Muscle layer of colon (tissue), 2 donors: ENCODE measurements at regions not wholly inside any gene's neighbourhood (a gene's known extent, or its start where the extent isn't known, plus 50 kb on each side); places are given as distances from the start of the nearest gene placed in this dataset.

Experiments used
- H3K27ac ChIP-seq: one replicate; pipeline ENCODE4 v1.7.0; 2013; ENCODE audit warnings: low read depth, mild to moderate bottlenecking, low read length, moderate library complexity
- H3K27me3 ChIP-seq, 2 donors: one replicate each; pipeline ENCODE4 v1.7.0; 2013; ENCODE audit warnings: low read length in 2 of 2, mild to moderate bottlenecking in 2 of 2; ENCODE audit not compliant: insufficient read depth in 2 of 2, control insufficient read depth in 1 of 2
- H3K36me3 ChIP-seq: one replicate; pipeline ENCODE4 v1.7.0; 2013; ENCODE audit warnings: mild to moderate bottlenecking, low read length; ENCODE audit not compliant: insufficient read depth
- H3K4me1 ChIP-seq: one replicate; pipeline ENCODE4 v1.7.0; 2013; ENCODE audit warnings: mild to moderate bottlenecking, low read length; ENCODE audit not compliant: insufficient read depth
- H3K4me3 ChIP-seq, 2 donors: one replicate each; pipeline ENCODE4 v1.7.0; 2013; ENCODE audit warnings: low read length in 2 of 2, low read depth in 1 of 2, mild to moderate bottlenecking in 1 of 2, moderate library complexity in 1 of 2
- H3K9ac ChIP-seq: one replicate; pipeline ENCODE4 v1.7.0; 2013; ENCODE audit warnings: low read length
- H3K9me3 ChIP-seq: one replicate; pipeline ENCODE4 v1.7.0; 2013; ENCODE audit warnings: mild to moderate bottlenecking, low read length
- donor health status: abdominal sarcoma.
- donor health status: Adenocarcinoma of cecum.

GRCh38 chr9:82332018-82332773 is 343.6 kb downstream of the SPATA31D1 start:
- Histone ChIP-seq H3K27me3 (no peaks in the 10 kb centered on the region), H3K27ac (no peak overlapping the region), H3K4me1 (no peaks in the 10 kb centered on the region), H3K36me3 (no peaks in the 10 kb centered on the region), H3K9me3 (no peaks in the 10 kb centered on the region), H3K4me3 (no peak overlapping the region), H3K9ac (no peak overlapping the region)

GRCh38 chr9:82332774-82333152 is 344.2 kb downstream of the SPATA31D1 start:
- H3K27me3 ChIP-seq, result no peaks in the 10 kb centered on the region
- H3K27ac ChIP-seq, result no peak overlapping the region
- no peak overlapping the region for H3K9ac ChIP-seq
- no peaks in the 10 kb centered on the region for H3K36me3 ChIP-seq
- H3K4me3 ChIP-seq, result no peak overlapping the region
- H3K4me1 ChIP-seq, result no peaks in the 10 kb centered on the region
- no peaks in the 10 kb centered on the region for H3K9me3 ChIP-seq

- Histone ChIP-seq H3K27me3 (no peaks in the 10 kb centered on the region), H3K9me3 (no peaks in the 10 kb centered on the region), H3K4me1 (no peaks in the 10 kb centered on the region), H3K4me3 (no peak overlapping the region), H3K27ac (no peak overlapping the region), H3K36me3 (no peaks in the 10 kb centered on the region), H3K9ac (no peak overlapping the region)
These were observed 345.1 kb downstream of the SPATA31D1 start for GRCh38 chr9:82333671-82334070.

GRCh38 chr9:82334286-82334685 is 345.7 kb downstream of the SPATA31D1 start:
- Histone ChIP-seq H3K27ac (no peak overlapping the region), H3K4me3 (no peak overlapping the region), H3K9me3 (no peaks in the 10 kb centered on the region), H3K36me3 (no peaks in the 10 kb centered on the region), H3K4me1 (no peaks in the 10 kb centered on the region), H3K27me3 (no peaks in the 10 kb centered on the region), H3K9ac (no peak overlapping the region)

- Histone ChIP-seq H3K4me3 (no peak overlapping the region), H3K36me3 (no peaks in the 10 kb centered on the region), H3K27ac (no peak overlapping the region), H3K9ac (no peak overlapping the region), H3K27me3 (no peaks in the 10 kb centered on the region), H3K9me3 (no peaks in the 10 kb centered on the region), H3K4me1 (no peaks in the 10 kb centered on the region)
These were observed 348.8 kb downstream of the SPATA31D1 start for GRCh38 chr9:82337351-82337750.

GRCh38 chr9:82342046-82342445 is 353.5 kb downstream of the SPATA31D1 start:
- H3K27ac ChIP-seq, result no peak overlapping the region

GRCh38 chr9:82346040-82346439 is 357.5 kb downstream of the SPATA31D1 start:
- H3K4me1 ChIP-seq, result no peaks in the 10 kb centered on the region
- no peak overlapping the region for H3K9ac ChIP-seq
- H3K9me3 ChIP-seq, result no peaks in the 10 kb centered on the region
- no peaks in the 10 kb centered on the region for H3K27me3 ChIP-seq
- H3K4me3 ChIP-seq, result no peak overlapping the region
- no peaks in the 10 kb centered on the region for H3K36me3 ChIP-seq
- H3K27ac ChIP-seq, result no peak overlapping the region

More at GRCh38 chr9:82342046-82342445, 353.5 kb downstream of the SPATA31D1 start:
- H3K27me3 ChIP-seq, result no peaks in the 10 kb centered on the region
- H3K4me1 ChIP-seq, result no peaks in the 10 kb centered on the region
- H3K9ac ChIP-seq, result no peak overlapping the region
- H3K4me3 ChIP-seq, result no peak overlapping the region
- H3K36me3 ChIP-seq, result no peaks in the 10 kb centered on the region
- no peaks in the 10 kb centered on the region for H3K9me3 ChIP-seq

- H3K4me3 ChIP-seq, result no peak overlapping the region
- H3K27me3 ChIP-seq, result no peaks in the 10 kb centered on the region
- no peaks in the 10 kb centered on the region for H3K36me3 ChIP-seq
- no peak overlapping the region for H3K27ac ChIP-seq
- H3K9me3 ChIP-seq, result no peaks in the 10 kb centered on the region
- no peaks in the 10 kb centered on the region for H3K4me1 ChIP-seq
- no peak overlapping the region for H3K9ac ChIP-seq
These were observed 365.2 kb downstream of the SPATA31D1 start for GRCh38 chr9:82353631-82354278.

- H3K9me3 ChIP-seq, result no peaks in the 10 kb centered on the region
- no peaks in the 10 kb centered on the region for H3K4me1 ChIP-seq
- H3K27ac ChIP-seq, result no peak overlapping the region
- H3K36me3 ChIP-seq, result no peaks in the 10 kb centered on the region
- H3K9ac ChIP-seq, result no peak overlapping the region
- no peaks in the 10 kb centered on the region for H3K27me3 ChIP-seq
- H3K4me3 ChIP-seq, result no peak overlapping the region
These were observed 365.7 kb downstream of the SPATA31D1 start for GRCh38 chr9:82354279-82354659.

GRCh38 chr9:82356131-82356530 is 367.6 kb downstream of the SPATA31D1 start:
- Histone ChIP-seq H3K27me3 (no peaks in the 10 kb centered on the region), H3K36me3 (no peaks in the 10 kb centered on the region), H3K27ac (no peak overlapping the region), H3K4me3 (no peak overlapping the region), H3K9me3 (no peaks in the 10 kb centered on the region), H3K9ac (no peak overlapping the region), H3K4me1 (no peaks in the 10 kb centered on the region)

- Histone ChIP-seq H3K9ac (no peak overlapping the region), H3K27ac (no peak overlapping the region), H3K36me3 (no peaks in the 10 kb centered on the region), H3K27me3 (no peaks in the 10 kb centered on the region), H3K4me3 (no peak overlapping the region), H3K4me1 (no peaks in the 10 kb centered on the region), H3K9me3 (no peaks in the 10 kb centered on the region)
These were observed 368.3 kb downstream of the SPATA31D1 start for GRCh38 chr9:82356871-82357270.

- Histone ChIP-seq H3K9me3 (no peaks in the 10 kb centered on the region), H3K4me3 (no peak overlapping the region), H3K4me1 (no peaks in the 10 kb centered on the region), H3K36me3 (no peaks in the 10 kb centered on the region), H3K27me3 (no peaks in the 10 kb centered on the region), H3K9ac (no peak overlapping the region), H3K27ac (no peak overlapping the region)
These were observed 374.6 kb downstream of the SPATA31D1 start for GRCh38 chr9:82363198-82363597.
